AG10803 (cell line): ENCODE measurements at regions not wholly inside any gene's neighbourhood (a gene's known extent, or its start where the extent isn't known, plus 50 kb on each side); places are given as distances from the start of the nearest gene placed in this dataset.

Source experiments
- DNase-seq: peaks from one replicate; pipeline ENCODE4 v3.0.0; 2010; ENCODE audit warnings: low read depth
- H3K4me3 ChIP-seq: 2 replicates; pipeline ENCODE4 v1.5.1; 2011; ENCODE audit warnings: mild to moderate bottlenecking, low read length, control low read depth
- CTCF ChIP-seq: conservative IDR thresholded peaks from 2 replicates; pipeline ENCODE4 v1.5.1; 2011; ENCODE audit warnings: mild to moderate bottlenecking, low read length, control low read depth, inconsistent platforms

- DNase-seq: no peak
- no peak for TF ChIP-seq CTCF
Measured at GRCh38 chr16:63363738-63364137, 1327.5 kb upstream of the CDH8 start.

GRCh38 chr16:63361032-63361624, 1324.9 kb upstream of the CDH8 start:
- H3K4me3 ChIP-seq: no peak overlapping the region
- TF ChIP-seq CTCF: peak; percentile 96
- DNase-seq: peak; percentile 65

More at GRCh38 chr16:63363738-63364137, 1327.5 kb upstream of the CDH8 start:
- no peak overlapping the region for H3K4me3 ChIP-seq

- no peak for TF ChIP-seq CTCF
- H3K4me3 ChIP-seq: no peak overlapping the region
- DNase-seq: no peak
Measured at GRCh38 chr16:63349961-63350360, 1313.7 kb upstream of the CDH8 start.

- H3K4me3 ChIP-seq: no peak overlapping the region
- no peak for DNase-seq
- no peak for TF ChIP-seq CTCF
Measured at GRCh38 chr16:63346000-63346399, 1309.8 kb upstream of the CDH8 start.

GRCh38 chr16:63337264-63337663, 1301.0 kb upstream of the CDH8 start:
- DNase-seq: no peak
- no peak for TF ChIP-seq CTCF
- no peak overlapping the region for H3K4me3 ChIP-seq

- TF ChIP-seq CTCF: no peak
- H3K4me3 ChIP-seq: no peak overlapping the region
- DNase-seq: no peak
Measured at GRCh38 chr16:63331111-63331510, 1294.9 kb upstream of the CDH8 start.

GRCh38 chr16:63326736-63327339, 1290.6 kb upstream of the CDH8 start:
- no peak for DNase-seq
- TF ChIP-seq CTCF: no peak
- H3K4me3 ChIP-seq: no peak overlapping the region
